ENCODE measurements at regions not wholly inside any gene's neighbourhood (a gene's known extent, or its start where the extent isn't known, plus 50 kb on each side); places are given as distances from the start of the nearest gene placed in this dataset.
A peak's percentile ranks its signal among the peaks of the same experiment; 100 is the strongest.

- Histone ChIP-seq H3K4ac (replicated peaks; ENCODE audit: insufficient read length, low read depth, low read length) (no peak overlapping the region), H3K79me1 (ENCODE audit: low read depth, low read length) (no peaks in the 10 kb centered on the region), H3K14ac (ENCODE audit: insufficient read length) (no peak overlapping the region), H3K4me3 (ENCODE audit: extremely low read depth in 1 of 4, insufficient read depth in 2 of 4, low read depth in 3 of 4, low read length in 4 of 4) (no peak overlapping the region), H3K27ac (ENCODE audit: low read depth, low read length) (no peak overlapping the region), H2BK120ac (replicated peaks; ENCODE audit: low read depth, low read length) (no peak overlapping the region), H3K79me2 (ENCODE audit: control insufficient read depth in 1 of 2, insufficient read depth in 2 of 2, low read length in 2 of 2) (no peaks in the 10 kb centered on the region), H3K4me1 (replicated peaks in 1 of 4; ENCODE audit: control insufficient read depth in 3 of 4, insufficient read depth in 4 of 4, low read length in 3 of 4) (peaks cover 0 to 4% (median 0%) of the 10 kb centered on the region in 4 experiments; a peak in 1 of 7 replicates), H2AK5ac (ENCODE audit: low read depth, low read length) (no peak overlapping the region), H3K18ac (ENCODE audit: extremely low read depth, low read length) (no peak overlapping the region), H3K23me2 (ENCODE audit: low read depth, low read length) (no peaks in the 10 kb centered on the region), H2BK12ac (ENCODE audit: low read depth, low read length) (no peak overlapping the region), H3K56ac (replicated peaks; ENCODE audit: insufficient read length, low read depth, low read length) (no peak overlapping the region), H3K23ac (ENCODE audit: insufficient read length) (no peak overlapping the region), H2BK15ac (ENCODE audit: low read length) (no peak overlapping the region), H3K9ac (replicated peaks in 1 of 4; ENCODE audit: extremely low read depth in 1 of 4, low read depth in 3 of 4, low read length in 3 of 4) (no peak overlapping the region), H2AFZ (ENCODE audit: low read length) (no peak overlapping the region), H3K36me3 (ENCODE audit: control insufficient read depth in 2 of 4, insufficient read depth in 4 of 4, low read length in 3 of 4) (no peaks in the 10 kb centered on the region), H4K5ac (ENCODE audit: insufficient read length, low read depth, low read length) (no peak overlapping the region), H2BK20ac (ENCODE audit: low read length) (no peak overlapping the region), H4K20me1 (replicated peaks in 1 of 2; ENCODE audit: control insufficient read depth in 1 of 2, insufficient read depth in 2 of 2, low read length in 2 of 2) (no peaks in the 10 kb centered on the region), H4K8ac (ENCODE audit: extremely low read depth, insufficient read depth, low read length) (no peak overlapping the region), H3K4me2 (ENCODE audit: insufficient read depth in 1 of 2, low read depth in 2 of 2, low read length in 2 of 2) (no peak overlapping the region), H2BK5ac (ENCODE audit: low read depth, low read length) (no peak overlapping the region), H3K9me3 (ENCODE audit: insufficient read depth in 2 of 2, low read depth in 1 of 2, low read length in 1 of 2) (no peaks in the 10 kb centered on the region), H4K91ac (replicated peaks; ENCODE audit: insufficient read length, low read length) (no peak overlapping the region), H3K27me3 (replicated peaks in 1 of 4; ENCODE audit: control insufficient read depth in 3 of 4, extremely low read depth in 1 of 4, insufficient read depth in 3 of 4, low read length in 3 of 4) (no peaks in the 10 kb centered on the region)
- TF ChIP-seq ATF2 (IDR thresholded peaks at IDR 0.05; ENCODE audit: low read length) (no peak), CEBPB (IDR thresholded peaks at IDR 0.05; ENCODE audit: low read depth, low read length) (peak; percentile 6; the same call in 1 of the 2 replicates), SUZ12 (IDR thresholded peaks at IDR 0.05; ENCODE audit: low read length) (no peak), RNF2 (IDR thresholded peaks at IDR 0.05; ENCODE audit: borderline replicate concordance, low read depth, low read length, missing control alignments, poor library complexity, severe bottlenecking) (no peak), KDM1A (IDR thresholded peaks at IDR 0.05; ENCODE audit: borderline replicate concordance, low read length) (no peak)
- POLR2A ChIA-PET (ENCODE audit: partially characterized antibody), result no interaction called here
- no peak for FAIRE-seq
- 85% methylated on average over 1 of the region's 1 CpG; no CpG with 5 or more reads in 1 of the 2 experiments for WGBS, 2 experiments (ENCODE audit: extremely low coverage in 1 of 2, insufficient coverage in 1 of 2, insufficient read length in 1 of 2, insufficient replicate concordance in 2 of 2, low coverage in 1 of 2, low lambda C conversion rate in 2 of 2, missing lambda C conversion rate in 1 of 2)
- DNase-seq (ENCODE audit: low read depth in 1 of 2, low spot score in 2 of 2), result no peak
- CTCF ChIA-PET (ENCODE audit: partially characterized antibody), result no interaction called here
These were observed 1263.4 kb downstream of the DSC3 start for GRCh38 chr18:29779096-29779495.
